ENCODE measurements at regions not wholly inside any gene's neighbourhood (a gene's known extent, or its start where the extent isn't known, plus 50 kb on each side); places are given as distances from the start of the nearest gene placed in this dataset.
"Not testable (repeated sequence)": the region's sequence is repeated elsewhere in the genome, so short reads cannot be mapped to it uniquely, and the experiment has no call there.

DNA sequence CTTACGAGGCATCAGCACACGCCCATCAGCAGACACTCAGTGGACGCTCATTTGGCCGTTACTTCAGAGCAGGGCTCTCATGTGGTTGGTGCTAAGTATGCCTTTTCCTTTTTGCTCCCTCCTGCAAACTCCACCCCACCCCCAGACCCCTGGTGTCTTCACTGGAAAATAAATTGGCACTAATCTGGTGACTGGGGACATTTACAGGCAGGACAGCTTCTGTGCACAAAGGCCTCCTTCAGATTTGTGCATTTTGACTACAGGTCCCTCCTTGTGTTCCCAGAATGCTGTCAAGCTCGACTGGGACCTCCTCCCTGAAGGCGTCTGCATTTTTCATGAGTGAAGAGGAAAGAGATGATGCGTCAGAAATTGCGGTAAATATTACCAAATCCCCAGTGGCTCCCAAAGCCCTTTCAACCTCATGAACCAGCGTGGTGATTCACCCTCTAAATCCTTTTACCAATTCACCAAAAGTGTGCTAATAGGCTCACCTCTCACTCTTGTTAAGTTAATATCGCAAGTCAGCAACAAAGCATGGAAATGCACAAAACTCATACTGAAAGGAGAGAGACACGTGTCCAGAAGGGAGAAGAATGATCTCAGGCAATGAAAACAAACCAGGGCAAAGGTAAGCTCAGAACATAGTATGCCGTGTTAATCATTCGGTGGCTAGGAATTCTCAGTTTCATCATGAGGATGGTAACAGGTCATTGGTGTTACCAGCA is 119.0 kb downstream of the NKX6-1 start:
- no peak for DNase-seq (ENCODE audit: low read depth in 3 of 3, low spot score in 2 of 3)

DNA sequence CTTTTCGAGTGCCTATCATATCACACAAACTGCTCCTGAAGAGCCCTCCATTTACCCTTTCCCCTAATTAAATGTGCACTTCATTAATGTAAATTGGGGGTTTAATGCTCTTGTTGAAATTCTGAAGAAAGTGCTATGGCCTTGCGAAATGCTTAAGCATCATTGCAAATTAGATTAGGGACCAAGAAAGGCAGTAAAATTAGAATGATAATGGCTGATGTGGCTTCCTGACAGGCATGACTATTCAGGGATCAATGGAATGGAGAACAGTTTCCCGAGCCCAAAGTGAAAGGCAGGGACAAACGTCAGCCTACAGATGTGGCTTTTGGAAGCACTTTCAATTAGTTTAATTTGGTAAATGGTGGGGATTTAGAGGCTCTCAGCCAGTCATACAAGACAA is 120.1 kb downstream of the NKX6-1 start:
- DNase-seq (ENCODE audit: low read depth in 3 of 3, low spot score in 2 of 3), result no peak

GRCh38 chr4:84378356-84378755 is 120.7 kb downstream of the NKX6-1 start:
- DNase-seq (ENCODE audit: low read depth in 3 of 3, low spot score in 2 of 3), result no peak

DNA sequence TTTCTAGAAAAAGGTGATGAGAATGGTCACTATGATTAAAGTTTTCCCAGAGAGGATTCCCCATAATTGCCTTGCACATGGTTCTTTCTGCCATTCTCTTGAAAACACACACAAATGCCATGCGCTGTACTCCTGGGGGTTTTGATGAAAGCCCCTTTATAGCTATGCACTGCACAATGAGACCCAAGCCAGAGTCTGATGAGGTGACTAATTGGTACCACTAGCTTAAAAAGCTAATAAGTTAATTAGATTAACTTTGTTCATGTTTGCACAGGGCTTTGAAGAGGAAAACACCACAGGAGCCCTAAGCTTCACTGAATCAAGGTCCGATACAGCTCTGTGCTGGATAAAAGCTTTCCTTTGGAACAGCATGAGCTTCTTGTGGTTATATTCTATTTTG is 132.2 kb downstream of the NKX6-1 start:
- DNase-seq (ENCODE audit: low read depth in 3 of 3, low spot score in 2 of 3), result no peak

DNA sequence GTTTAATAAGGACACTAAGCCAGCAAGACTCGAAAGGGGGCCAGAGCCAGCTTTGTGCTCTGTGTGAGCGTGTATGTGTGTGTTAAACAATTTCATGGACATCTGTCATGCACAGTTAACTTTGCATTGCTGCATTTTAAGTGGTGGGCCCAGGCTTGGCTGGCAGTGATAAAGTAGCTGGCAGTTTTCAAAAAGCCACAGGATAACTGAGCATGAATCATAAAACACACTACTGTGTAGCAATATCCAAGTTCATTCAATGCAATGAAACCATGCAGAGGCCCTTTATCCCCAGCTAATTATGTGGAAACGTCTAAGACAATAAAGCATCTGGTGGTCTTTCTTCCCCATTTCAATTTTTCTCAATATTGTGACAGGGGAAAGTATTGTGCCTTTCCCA is 132.9 kb downstream of the NKX6-1 start:
- DNase-seq (ENCODE audit: low read depth in 3 of 3, low spot score in 2 of 3), result no peak

DNA sequence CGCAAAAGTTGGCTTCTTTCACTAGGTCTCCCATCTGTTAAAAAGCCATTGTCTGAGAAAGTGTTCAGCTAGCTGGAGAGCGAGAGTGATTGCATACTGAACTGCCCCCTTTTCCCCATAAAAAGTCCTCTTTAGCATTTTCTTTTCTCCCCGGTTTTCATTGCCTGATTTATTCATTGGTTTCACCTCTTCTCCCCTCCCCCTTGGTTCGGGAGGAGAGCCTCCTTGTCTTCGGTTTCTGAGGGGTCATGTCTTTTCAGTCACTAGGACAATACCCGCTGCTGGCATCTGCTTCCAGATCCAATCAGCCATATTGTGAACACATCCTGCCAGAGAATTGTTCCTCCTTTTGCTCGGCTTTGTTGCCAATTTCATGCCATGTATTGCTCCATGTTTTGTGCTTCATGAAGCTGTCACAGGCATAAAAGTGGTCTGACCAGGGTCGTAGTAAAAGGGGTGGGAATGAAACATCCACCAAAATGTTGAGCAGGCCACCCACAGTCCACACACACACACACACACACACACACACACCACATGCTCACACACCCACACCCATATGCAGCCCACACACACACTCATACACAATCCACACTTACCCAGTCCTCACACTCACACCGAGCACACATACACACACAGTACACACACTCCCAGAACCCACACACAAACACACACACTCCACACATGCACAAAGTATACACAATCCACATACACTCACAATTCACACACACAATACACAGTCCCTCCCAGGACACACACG is 136.0 kb downstream of the NKX6-1 start:
- no peak for DNase-seq (ENCODE audit: low read depth in 3 of 3, low spot score in 2 of 3)

GRCh38 chr4:84342161-84342560 is 156.9 kb downstream of the NKX6-1 start:
- no peak for DNase-seq (ENCODE audit: low read depth in 3 of 3, low spot score in 2 of 3)

DNA sequence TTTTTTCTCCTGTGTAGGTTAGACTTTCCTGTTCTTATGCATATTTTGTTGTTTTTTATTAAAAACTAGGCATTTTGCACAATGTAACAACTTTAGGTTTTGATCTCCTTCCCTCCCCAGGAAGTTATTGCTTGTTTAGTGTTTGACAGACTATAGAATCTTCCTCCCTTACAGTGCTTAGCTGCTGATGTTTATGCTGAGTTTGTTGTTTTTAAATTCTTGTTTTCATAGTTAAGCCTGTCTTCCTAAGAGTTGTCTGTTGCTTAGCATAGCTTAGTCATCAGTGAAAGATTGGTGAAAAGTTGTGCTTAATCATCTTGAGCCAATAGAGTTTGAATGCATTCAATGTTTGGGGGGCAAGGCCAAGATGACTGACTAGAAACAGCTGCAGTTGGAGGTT is 157.5 kb downstream of the NKX6-1 start:
- no peak for DNase-seq (ENCODE audit: low read depth in 3 of 3, low spot score in 2 of 3)

DNA sequence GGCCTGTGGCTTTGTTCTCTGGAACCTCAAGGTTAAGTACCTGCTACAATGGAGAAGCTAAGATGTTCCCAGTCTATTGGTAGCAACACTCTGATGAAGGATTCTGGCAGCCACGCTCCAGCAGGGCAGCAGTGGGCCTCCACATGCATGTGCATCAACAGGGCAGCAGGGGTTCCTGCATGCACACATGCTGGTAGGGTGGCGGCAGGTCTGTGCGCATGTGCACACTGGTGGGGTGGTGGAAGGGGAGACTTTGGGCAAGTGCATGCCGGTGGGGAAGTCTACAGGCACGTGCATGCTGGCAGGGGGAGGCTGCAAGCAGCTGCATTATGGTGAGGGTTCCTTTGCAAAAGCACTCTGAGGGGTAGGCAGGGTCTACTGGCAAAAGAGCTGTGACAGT is 160.7 kb downstream of the NKX6-1 start:
- no peak for DNase-seq (ENCODE audit: low read depth in 3 of 3, low spot score in 2 of 3)

- DNase-seq (ENCODE audit: low read depth in 3 of 3, low spot score in 2 of 3), result no peak
Measured at GRCh38 chr4:84336964-84337705, 162.0 kb downstream of the NKX6-1 start.

DNA sequence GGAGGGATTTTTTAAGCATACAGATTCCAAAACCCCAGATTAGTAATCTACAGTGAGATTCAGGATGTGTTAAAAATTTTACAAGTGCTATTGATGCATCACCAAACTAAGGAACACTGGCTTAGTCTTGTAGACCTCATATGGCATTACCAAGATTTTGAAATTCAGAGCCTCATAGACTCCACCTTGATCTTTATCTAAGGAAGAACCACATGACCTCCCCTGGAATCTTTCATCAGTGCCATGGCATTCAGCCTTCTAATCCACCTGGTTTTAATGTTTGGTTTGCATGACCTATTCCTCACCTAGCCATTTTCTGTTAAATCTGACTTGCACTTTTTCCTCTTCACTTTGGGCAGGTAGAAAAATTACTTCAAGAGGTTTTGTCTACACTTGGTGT is 171.6 kb downstream of the NKX6-1 start:
- no peak for DNase-seq (ENCODE audit: low read depth in 3 of 3, low spot score in 2 of 3)

DNA sequence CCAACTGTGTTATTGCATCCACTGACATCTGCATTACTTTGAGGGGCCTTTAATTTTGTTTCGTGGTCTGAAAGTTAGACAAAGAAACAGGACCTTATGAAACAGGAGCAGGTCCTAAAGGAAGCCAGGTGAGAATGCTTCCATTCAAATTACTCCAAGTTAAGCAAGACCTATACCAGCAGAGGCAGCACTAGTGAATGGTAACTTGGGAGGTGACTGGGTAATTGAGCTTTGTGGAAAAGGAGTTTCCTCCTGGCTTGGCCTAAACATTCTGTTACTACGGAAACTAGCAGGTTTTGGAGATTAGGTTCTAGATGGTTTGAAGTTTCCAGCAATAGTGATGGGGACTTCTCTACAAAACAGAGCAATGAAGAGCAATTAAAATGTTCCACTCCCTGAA is 173.5 kb downstream of the NKX6-1 start:
- DNase-seq (ENCODE audit: low read depth in 3 of 3, low spot score in 2 of 3), result no peak

- no peak for DNase-seq (ENCODE audit: low read depth in 3 of 3, low spot score in 2 of 3)
Measured at GRCh38 chr4:84324303-84325245, 174.5 kb downstream of the NKX6-1 start.

DNA sequence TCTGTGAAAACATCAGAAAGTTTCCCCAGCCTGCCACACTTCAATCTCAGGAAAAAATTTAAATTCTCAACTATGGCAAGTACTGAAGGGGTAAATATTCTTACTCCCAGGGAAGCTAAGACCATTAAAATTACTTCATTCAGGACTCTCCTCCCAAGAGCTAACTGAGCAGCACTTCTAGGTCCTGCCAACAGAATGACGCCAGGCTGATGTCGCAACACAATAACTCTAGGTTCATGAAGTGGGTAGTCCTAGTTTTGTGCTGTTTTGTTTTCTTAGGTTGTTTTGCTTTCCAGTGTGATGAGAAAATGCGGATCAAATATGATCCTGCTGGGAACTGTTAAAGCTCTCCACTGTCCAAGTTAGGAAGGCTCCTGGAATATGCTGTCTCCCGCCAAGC is 180.0 kb downstream of the NKX6-1 start:
- DNase-seq (ENCODE audit: low read depth in 3 of 3, low spot score in 2 of 3), result no peak

DNA sequence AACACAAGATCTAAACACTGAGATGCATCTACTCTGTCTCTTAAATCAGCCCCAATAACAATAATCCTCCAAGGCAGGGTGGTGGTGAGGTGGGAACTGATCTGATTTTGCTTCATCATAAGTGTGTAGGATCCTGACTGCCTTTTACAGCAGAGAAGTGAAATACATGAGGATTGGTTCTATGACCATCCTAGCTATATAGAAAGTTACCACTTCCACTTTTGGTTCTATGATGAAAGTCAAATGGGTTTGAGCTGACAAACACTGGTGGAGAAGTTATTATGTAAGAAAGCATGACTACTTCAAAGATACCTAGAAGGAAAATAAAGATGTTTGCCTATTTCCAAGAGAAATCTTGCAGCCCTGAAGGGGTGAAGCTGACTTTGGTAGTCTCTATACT is 181.6 kb downstream of the NKX6-1 start:
- DNase-seq (ENCODE audit: low read depth in 3 of 3, low spot score in 2 of 3), result no peak

- DNase-seq (ENCODE audit: low read depth in 3 of 3, low spot score in 2 of 3), result no peak
Measured at GRCh38 chr4:84312426-84313012, 186.6 kb downstream of the NKX6-1 start.

DNA sequence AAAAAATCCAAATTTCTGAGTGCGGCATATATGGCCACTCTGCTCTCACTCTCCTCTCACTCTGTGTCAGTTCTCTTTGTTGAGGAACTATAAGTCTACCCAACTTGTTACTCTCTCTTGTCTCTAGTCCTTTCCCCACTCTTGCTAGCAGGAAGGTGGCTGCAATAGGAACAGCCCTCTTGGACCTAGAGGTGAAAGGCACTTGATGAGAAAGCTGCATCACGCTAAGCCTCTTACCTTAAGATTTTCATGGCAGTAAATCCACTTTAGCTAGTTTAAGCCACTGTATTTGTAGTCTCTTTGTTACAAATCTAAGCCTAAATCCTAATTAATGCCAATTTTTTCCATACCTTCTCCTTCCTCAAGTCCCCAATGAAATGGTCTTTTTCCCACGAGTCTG is 189.9 kb downstream of the NKX6-1 start:
- no peak for DNase-seq (ENCODE audit: low read depth in 3 of 3, low spot score in 2 of 3)

- not testable (repeated sequence) for DNase-seq (ENCODE audit: low read depth in 3 of 3, low spot score in 2 of 3)
Measured at GRCh38 chr4:84298719-84299254, 200.3 kb downstream of the NKX6-1 start.

DNA sequence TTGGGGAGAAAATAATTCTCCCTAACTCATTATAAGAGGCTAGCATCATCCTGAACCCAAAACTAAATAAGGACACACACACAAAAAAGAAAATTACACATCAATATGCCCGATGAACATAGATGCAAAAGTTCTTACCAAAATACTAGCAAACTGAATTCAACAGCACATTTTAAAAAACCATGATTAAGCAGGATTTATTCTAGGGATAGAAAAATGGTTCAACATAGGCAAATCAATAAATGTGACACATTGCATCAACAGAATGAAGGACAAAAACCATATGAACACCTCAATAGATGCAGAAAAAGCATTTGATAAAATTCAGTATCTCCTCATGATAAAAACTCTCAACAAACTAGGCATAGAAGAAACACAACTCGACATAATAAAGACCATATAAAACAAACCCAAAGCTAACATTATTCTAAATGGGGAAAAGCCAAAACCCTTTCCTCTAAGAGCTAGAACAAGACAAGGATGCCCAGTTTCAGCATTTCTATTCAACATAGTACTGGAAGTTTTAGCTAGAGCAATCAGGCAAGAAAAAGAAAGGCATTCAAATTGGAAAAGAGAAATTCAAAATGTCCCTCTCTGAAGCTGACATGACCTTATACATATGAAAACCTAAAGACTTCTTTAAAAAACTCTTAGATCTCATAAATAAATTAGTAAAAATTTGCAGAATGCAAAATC is 200.9 kb downstream of the NKX6-1 start:
- DNase-seq (ENCODE audit: low read depth in 3 of 3, low spot score in 2 of 3), result no peak
